ENCODE measurements at regions not wholly inside any gene's neighbourhood (a gene's known extent, or its start where the extent isn't known, plus 50 kb on each side); places are given as distances from the start of the nearest gene placed in this dataset.

DNA sequence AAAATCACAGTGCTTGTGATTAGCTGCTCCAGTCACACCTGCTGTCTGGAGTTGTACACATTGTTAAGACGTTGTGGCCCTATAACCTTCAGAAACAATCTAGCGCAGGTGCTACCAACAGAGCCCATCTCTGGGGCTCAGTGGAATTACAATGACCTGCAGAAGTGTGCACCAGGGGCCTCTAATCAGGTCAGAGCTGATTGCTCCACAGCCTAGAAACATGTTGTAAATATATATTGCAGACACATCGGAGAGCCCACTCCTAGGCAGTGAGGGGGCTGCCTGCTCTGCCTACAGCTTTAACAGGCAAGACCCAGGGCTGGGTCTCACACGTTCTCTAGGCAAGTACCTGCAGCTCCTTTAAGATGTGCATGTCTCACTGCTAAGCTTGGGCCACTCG lies 302.0 kb downstream of the SIPA1L2 start:
- H3K36me3 ChIP-seq (replicated peaks) = no peaks in the 10 kb centered on the region
- H3K27me3 ChIP-seq (replicated peaks) = no peaks in the 10 kb centered on the region
- TF ChIP-seq, protein P1, sequence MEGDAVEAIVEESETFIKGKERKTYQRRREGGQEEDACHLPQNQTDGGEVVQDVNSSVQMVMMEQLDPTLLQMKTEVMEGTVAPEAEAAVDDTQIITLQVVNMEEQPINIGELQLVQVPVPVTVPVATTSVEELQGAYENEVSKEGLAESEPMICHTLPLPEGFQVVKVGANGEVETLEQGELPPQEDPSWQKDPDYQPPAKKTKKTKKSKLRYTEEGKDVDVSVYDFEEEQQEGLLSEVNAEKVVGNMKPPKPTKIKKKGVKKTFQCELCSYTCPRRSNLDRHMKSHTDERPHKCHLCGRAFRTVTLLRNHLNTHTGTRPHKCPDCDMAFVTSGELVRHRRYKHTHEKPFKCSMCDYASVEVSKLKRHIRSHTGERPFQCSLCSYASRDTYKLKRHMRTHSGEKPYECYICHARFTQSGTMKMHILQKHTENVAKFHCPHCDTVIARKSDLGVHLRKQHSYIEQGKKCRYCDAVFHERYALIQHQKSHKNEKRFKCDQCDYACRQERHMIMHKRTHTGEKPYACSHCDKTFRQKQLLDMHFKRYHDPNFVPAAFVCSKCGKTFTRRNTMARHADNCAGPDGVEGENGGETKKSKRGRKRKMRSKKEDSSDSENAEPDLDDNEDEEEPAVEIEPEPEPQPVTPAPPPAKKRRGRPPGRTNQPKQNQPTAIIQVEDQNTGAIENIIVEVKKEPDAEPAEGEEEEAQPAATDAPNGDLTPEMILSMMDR (IDR thresholded peaks at IDR 0.05; ENCODE audit: low read depth, low read length, missing control alignments) = no peak
- no peak overlapping the region for H3K27ac ChIP-seq
- DNase-seq = no peak
- no peak overlapping the region for H3K4me3 ChIP-seq (ENCODE audit: low read depth, low read length)
- in situ Hi-C loops (cut with HindIII; ENCODE audit: low pct_ligation_motif_present, low sequenced_read_pairs) = no loop called here

DNA sequence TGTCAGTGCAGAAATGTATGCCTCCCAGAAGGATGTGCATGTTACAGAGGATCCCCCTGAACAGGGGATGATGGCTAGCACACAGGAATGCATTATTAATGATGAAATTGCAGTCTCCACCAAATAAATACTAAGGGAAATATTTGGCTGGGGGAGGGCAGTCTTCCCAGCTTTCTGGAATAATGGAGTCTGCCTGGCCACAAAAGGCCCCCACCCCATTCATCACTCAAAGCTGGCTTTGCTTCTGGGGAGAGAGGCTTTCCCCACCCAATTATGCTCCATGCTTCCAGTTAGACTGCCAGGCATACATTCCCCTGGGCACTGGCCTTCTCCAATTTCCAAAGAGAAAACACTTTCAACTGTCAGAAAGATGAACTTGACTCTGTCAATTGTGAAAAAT lies 302.7 kb downstream of the SIPA1L2 start:
- TF ChIP-seq, protein P1 (IDR thresholded peaks at IDR 0.05; ENCODE audit: low read depth, low read length, missing control alignments) = no peak
- no peak for DNase-seq

DNA sequence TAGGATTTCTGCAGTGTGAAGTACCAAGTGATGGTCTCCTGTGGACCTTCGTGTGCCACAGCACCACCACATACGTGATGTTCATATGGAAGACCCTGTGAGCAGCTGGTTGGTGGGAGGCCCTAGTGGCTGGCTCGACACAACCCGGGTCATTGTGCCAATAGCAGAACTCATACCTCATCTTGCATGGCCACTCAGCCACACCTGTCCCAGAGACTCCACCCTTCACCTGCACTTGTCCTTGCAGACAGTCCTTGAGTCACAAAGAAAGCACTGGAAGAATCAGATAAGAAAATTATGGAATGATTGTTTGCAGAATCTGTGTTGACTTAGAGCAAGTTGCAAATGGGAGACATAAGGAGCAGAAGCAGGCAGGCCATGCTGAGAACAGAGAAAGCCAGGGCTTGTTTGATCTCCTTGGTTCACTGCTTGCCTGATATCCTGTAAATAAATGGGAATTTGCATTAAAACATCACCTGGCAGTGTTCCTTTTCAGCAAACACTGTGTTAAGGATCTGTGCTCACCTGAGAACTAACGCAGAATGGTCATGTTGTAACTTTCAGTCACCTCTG lies 307.7 kb downstream of the SIPA1L2 start:
- in situ Hi-C loops (cut with HindIII; ENCODE audit: low pct_ligation_motif_present, low sequenced_read_pairs) = no loop called here
- TF ChIP-seq, protein P1 (IDR thresholded peaks at IDR 0.05; ENCODE audit: low read depth, low read length, missing control alignments) = no peak

More for the DNA sequence above, 302.7 kb downstream of the SIPA1L2 start:
- Histone ChIP-seq H3K36me3 (replicated peaks) (no peaks in the 10 kb centered on the region), H3K27ac (no peak overlapping the region), H3K27me3 (replicated peaks) (no peaks in the 10 kb centered on the region), H3K4me3 (ENCODE audit: low read depth, low read length) (no peak overlapping the region)
- in situ Hi-C loops (cut with HindIII; ENCODE audit: low pct_ligation_motif_present, low sequenced_read_pairs) = no loop called here

DNA sequence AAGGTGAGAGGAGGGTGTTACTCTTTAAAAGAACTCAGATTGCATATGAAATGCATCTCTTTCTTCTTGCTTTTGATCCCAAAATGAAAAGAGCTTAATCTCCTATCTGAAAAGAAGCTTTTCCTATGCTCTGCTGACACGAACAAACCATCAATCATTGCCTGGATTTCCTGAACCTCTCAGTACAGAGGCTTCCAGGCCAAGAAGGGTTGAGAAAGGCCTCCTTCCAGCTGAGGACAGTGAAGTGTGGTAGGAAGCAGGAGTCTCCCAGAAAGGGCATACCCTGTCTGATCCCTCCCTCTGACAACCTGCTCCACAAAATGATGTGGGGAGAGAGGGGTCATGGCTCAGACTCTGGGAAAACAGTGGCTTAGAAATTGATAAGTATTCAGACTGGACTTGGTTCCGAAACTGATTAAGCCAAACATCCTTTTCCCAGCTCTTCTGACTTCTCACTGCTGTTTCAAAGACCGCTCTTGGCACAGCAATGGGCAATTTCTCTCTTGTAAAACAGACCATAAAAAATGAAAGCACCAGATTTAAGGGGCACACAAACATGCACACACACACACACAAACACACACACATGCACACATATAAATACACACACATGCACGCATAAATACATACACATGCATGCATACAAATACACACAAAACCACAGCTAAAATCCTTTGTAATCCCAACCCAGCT lies 310.3 kb downstream of the SIPA1L2 start:
- H3K4me3 ChIP-seq (ENCODE audit: low read depth, low read length) = no peak overlapping the region
- H3K36me3 ChIP-seq (replicated peaks) = no peaks in the 10 kb centered on the region
- no peaks in the 10 kb centered on the region for H3K27me3 ChIP-seq (replicated peaks)
- in situ Hi-C loops (cut with HindIII; ENCODE audit: low pct_ligation_motif_present, low sequenced_read_pairs) = no loop called here
- DNase-seq = no peak
- TF ChIP-seq, protein P1 (IDR thresholded peaks at IDR 0.05; ENCODE audit: low read depth, low read length, missing control alignments) = no peak
- H3K27ac ChIP-seq = no peak overlapping the region

More for the DNA sequence above, 307.7 kb downstream of the SIPA1L2 start:
- Histone ChIP-seq H3K27me3 (replicated peaks) (no peaks in the 10 kb centered on the region), H3K27ac (no peak overlapping the region), H3K36me3 (replicated peaks) (no peaks in the 10 kb centered on the region), H3K4me3 (ENCODE audit: low read depth, low read length) (no peak overlapping the region)
- no peak for DNase-seq

DNA sequence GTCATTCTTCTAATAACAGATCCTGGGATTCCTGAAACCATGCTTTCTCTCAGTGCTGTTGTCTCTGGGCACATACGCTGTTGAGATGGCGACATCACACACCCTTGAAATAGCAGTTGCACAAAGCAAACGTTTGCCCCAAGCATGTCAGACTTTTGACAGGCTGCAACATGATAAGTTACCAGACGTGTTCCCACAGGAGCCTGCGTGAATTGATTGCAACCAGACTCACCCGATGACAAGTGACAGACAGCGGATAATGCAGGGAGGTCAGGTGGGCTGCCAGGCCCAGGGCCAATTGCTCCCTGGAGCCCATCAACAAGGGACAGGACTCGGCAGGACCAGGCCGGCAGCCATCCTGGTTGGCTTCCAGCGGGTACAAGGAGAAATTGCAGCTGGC lies 310.9 kb downstream of the SIPA1L2 start:
- Histone ChIP-seq H3K27me3 (replicated peaks) (no peaks in the 10 kb centered on the region), H3K27ac (no peak overlapping the region), H3K36me3 (replicated peaks) (no peaks in the 10 kb centered on the region), H3K4me3 (ENCODE audit: low read depth, low read length) (no peak overlapping the region)
- TF ChIP-seq, protein P1 (IDR thresholded peaks at IDR 0.05; ENCODE audit: low read depth, low read length, missing control alignments) = no peak
- no peak for DNase-seq
- in situ Hi-C loops (cut with HindIII; ENCODE audit: low pct_ligation_motif_present, low sequenced_read_pairs) = no loop called here
